ENCODE measurements at regions not wholly inside any gene's neighbourhood (a gene's known extent, or its start where the extent isn't known, plus 50 kb on each side); places are given as distances from the start of the nearest gene placed in this dataset.

GRCh38 chr12:20148241-20148640, 220.1 kb upstream of the PDE3A start:
- no peak for ATAC-seq
- TF ChIP-seq OSR1 (CRISPR knock-in tag; IDR thresholded peaks at IDR 0.05) = no peak
- TF ChIP-seq ISL1 (CRISPR knock-in tag; IDR thresholded peaks at IDR 0.05) = no peak
- no peak for TF ChIP-seq TCF4 (CRISPR knock-in tag; IDR thresholded peaks at IDR 0.05; ENCODE audit: borderline replicate concordance)
- no peak for TF ChIP-seq ZC3H10 (CRISPR knock-in tag; IDR thresholded peaks at IDR 0.05)
- TF ChIP-seq ZNF565 (CRISPR knock-in tag; conservative IDR thresholded peaks at IDR 0.05; ENCODE audit: low read depth) = no peak
- TF ChIP-seq GLIS3 (CRISPR knock-in tag; IDR thresholded peaks at IDR 0.05) = no peak
- TF ChIP-seq PPARA (CRISPR knock-in tag; IDR thresholded peaks at IDR 0.05; ENCODE audit: borderline replicate concordance) = no peak
- no peak for TF ChIP-seq ZNF70 (CRISPR knock-in tag; IDR thresholded peaks at IDR 0.05)
- TF ChIP-seq ARNTL (CRISPR knock-in tag; IDR thresholded peaks at IDR 0.05; ENCODE audit: borderline replicate concordance, low read depth) = no peak
- no peak for TF ChIP-seq ZFP3 (CRISPR knock-in tag; IDR thresholded peaks at IDR 0.05)
- TF ChIP-seq, protein P1, sequence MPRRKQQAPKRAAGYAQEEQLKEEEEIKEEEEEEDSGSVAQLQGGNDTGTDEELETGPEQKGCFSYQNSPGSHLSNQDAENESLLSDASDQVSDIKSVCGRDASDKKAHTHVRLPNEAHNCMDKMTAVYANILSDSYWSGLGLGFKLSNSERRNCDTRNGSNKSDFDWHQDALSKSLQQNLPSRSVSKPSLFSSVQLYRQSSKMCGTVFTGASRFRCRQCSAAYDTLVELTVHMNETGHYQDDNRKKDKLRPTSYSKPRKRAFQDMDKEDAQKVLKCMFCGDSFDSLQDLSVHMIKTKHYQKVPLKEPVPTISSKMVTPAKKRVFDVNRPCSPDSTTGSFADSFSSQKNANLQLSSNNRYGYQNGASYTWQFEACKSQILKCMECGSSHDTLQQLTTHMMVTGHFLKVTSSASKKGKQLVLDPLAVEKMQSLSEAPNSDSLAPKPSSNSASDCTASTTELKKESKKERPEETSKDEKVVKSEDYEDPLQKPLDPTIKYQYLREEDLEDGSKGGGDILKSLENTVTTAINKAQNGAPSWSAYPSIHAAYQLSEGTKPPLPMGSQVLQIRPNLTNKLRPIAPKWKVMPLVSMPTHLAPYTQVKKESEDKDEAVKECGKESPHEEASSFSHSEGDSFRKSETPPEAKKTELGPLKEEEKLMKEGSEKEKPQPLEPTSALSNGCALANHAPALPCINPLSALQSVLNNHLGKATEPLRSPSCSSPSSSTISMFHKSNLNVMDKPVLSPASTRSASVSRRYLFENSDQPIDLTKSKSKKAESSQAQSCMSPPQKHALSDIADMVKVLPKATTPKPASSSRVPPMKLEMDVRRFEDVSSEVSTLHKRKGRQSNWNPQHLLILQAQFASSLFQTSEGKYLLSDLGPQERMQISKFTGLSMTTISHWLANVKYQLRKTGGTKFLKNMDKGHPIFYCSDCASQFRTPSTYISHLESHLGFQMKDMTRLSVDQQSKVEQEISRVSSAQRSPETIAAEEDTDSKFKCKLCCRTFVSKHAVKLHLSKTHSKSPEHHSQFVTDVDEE (CRISPR knock-in tag; IDR thresholded peaks at IDR 0.05) = no peak
- TF ChIP-seq ZFP30 (CRISPR knock-in tag; IDR thresholded peaks at IDR 0.05) = no peak
- no peak for TF ChIP-seq CSDC2 (CRISPR knock-in tag; IDR thresholded peaks at IDR 0.05)
- TF ChIP-seq PATZ1 (CRISPR knock-in tag; IDR thresholded peaks at IDR 0.05; ENCODE audit: borderline replicate concordance) = no peak

DNA sequence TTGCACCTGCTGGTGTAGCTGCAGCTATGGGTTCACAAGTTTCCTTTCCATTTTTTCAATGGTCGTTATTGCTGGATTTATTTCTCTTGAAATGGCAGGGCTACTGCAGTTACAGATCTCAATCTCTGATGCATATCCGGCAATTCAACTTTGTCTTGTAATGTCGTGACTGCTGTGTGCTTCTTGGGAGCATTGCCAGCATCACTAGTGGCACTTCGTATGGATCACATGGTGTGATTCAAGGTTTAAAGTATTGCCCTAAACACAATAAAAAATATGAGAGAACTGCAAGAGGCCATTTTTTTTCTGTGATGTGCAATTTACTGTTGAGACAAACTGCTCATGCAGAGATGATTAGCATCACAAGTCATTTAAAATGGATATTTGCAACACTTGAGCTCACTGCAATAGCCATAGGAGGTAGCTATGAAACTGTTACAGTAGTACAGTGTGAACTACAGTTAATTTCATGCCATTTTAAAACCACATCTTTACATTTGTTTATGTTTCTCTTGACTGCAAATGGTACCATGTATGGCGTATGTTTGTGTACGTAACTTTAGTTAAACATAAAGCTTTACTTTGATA, 217.4 kb upstream of the PDE3A start:
- ATAC-seq = no peak
- TF ChIP-seq ISL1 (CRISPR knock-in tag; IDR thresholded peaks at IDR 0.05) (no peak), SNAI2 (CRISPR knock-in tag; IDR thresholded peaks at IDR 0.05) (no peak), ZNF565 (CRISPR knock-in tag; conservative IDR thresholded peaks at IDR 0.05; ENCODE audit: low read depth) (no peak), ZNF8 (CRISPR knock-in tag; IDR thresholded peaks at IDR 0.05) (no peak), ESRRG (CRISPR knock-in tag; IDR thresholded peaks at IDR 0.05) (no peak), CSDC2 (CRISPR knock-in tag; IDR thresholded peaks at IDR 0.05) (no peak), ZNF70 (CRISPR knock-in tag; IDR thresholded peaks at IDR 0.05) (no peak), ZFP3 (CRISPR knock-in tag; IDR thresholded peaks at IDR 0.05) (no peak), ARNTL (CRISPR knock-in tag; IDR thresholded peaks at IDR 0.05; ENCODE audit: borderline replicate concordance, low read depth) (no peak), GLIS3 (CRISPR knock-in tag; IDR thresholded peaks at IDR 0.05) (no peak)
- TF ChIP-seq, protein P2, sequence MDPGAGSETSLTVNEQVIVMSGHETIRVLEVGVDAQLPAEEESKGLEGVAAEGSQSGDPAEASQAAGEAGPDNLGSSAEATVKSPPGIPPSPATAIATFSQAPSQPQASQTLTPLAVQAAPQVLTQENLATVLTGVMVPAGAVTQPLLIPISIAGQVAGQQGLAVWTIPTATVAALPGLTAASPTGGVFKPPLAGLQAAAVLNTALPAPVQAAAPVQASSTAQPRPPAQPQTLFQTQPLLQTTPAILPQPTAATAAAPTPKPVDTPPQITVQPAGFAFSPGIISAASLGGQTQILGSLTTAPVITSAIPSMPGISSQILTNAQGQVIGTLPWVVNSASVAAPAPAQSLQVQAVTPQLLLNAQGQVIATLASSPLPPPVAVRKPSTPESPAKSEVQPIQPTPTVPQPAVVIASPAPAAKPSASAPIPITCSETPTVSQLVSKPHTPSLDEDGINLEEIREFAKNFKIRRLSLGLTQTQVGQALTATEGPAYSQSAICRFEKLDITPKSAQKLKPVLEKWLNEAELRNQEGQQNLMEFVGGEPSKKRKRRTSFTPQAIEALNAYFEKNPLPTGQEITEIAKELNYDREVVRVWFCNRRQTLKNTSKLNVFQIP (CRISPR knock-in tag; IDR thresholded peaks at IDR 0.05; ENCODE audit: borderline replicate concordance, low read depth) = no peak
- TF ChIP-seq, protein P3, sequence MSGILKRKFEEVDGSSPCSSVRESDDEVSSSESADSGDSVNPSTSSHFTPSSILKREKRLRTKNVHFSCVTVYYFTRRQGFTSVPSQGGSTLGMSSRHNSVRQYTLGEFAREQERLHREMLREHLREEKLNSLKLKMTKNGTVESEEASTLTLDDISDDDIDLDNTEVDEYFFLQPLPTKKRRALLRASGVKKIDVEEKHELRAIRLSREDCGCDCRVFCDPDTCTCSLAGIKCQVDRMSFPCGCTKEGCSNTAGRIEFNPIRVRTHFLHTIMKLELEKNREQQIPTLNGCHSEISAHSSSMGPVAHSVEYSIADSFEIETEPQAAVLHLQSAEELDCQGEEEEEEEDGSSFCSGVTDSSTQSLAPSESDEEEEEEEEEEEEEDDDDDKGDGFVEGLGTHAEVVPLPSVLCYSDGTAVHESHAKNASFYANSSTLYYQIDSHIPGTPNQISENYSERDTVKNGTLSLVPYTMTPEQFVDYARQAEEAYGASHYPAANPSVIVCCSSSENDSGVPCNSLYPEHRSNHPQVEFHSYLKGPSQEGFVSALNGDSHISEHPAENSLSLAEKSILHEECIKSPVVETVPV (CRISPR knock-in tag; IDR thresholded peaks at IDR 0.05) = no peak
- TF ChIP-seq, protein P1 (CRISPR knock-in tag; IDR thresholded peaks at IDR 0.05) = no peak

Data from SK-N-SH treated with all-trans-retinoic acid at 6 μM for 48 hours (cell line).